Heart left ventricle (tissue), 16 donors: ENCODE measurements at regions not wholly inside any gene's neighbourhood (a gene's known extent, or its start where the extent isn't known, plus 50 kb on each side); places are given as distances from the start of the nearest gene placed in this dataset.
"Not testable (repeated sequence)": the region's sequence is repeated elsewhere in the genome, so short reads cannot be mapped to it uniquely, and the experiment has no call there.

Experiments used
- ATAC-seq, 4 donors: fragments of 200-7000 bp; cut with Tn5 transposase; one replicate each; pipeline ENCODE4 v1.9.1; 2020 to 2022; ENCODE audit warnings: moderate library complexity in 4 of 4, mild to moderate bottlenecking in 3 of 4, moderate number of reproducible peaks in 1 of 4
- DNase-seq, 5 donors: peaks; one replicate each; pipeline ENCODE4 v3.0.0-alpha.2; 2020
- H3K27ac ChIP-seq, 12 donors: fragments of 200-600 bp; sonication (generic) in 4 of 12; one replicate each; pipeline versions ENCODE4 v1.5.0 to v1.8.0; 2016 to 2022; ENCODE audit warnings: mild to moderate bottlenecking in 2 of 12
- H3K27me3 ChIP-seq, 9 donors: fragments of 200-600 bp; sonication (generic) in 2 of 9; one replicate each; pipeline versions ENCODE4 v1.5.1 to v1.8.0; 2016 to 2022; ENCODE audit warnings: mild to moderate bottlenecking in 3 of 9
- H3K36me3 ChIP-seq, 9 donors: fragments of 200-600 bp; sonication (generic) in 2 of 9; one replicate each; pipeline versions ENCODE4 v1.5.0 to v1.8.0; 2018 to 2022; ENCODE audit warnings: mild to moderate bottlenecking in 2 of 9
- H3K4me1 ChIP-seq, 12 donors: fragments of 200-600 bp; sonication (generic) in 4 of 12; one replicate each; pipeline versions ENCODE4 v1.5.0 to v1.8.0; 2016 to 2022; ENCODE audit warnings: mild to moderate bottlenecking in 3 of 12
- H3K4me3 ChIP-seq, 12 donors: fragments of 200-600 bp; sonication (generic) in 4 of 12; one replicate each; pipeline versions ENCODE4 v1.5.0 to v1.8.0; 2017 to 2022; ENCODE audit warnings: mild to moderate bottlenecking in 9 of 12, moderate library complexity in 4 of 12
- H3K9me3 ChIP-seq, 12 donors: fragments of 200-600 bp; sonication (generic) in 4 of 12; one replicate each; pipeline versions ENCODE4 v1.5.0 to v1.8.0; 2016 to 2022; ENCODE audit warnings: mild to moderate bottlenecking in 1 of 12
- POLR2A ChIP-seq, 2 donors: fragments of 450-650 bp; IDR thresholded peaks; one replicate each; pipeline ENCODE4 v1.6.1; 2017; ENCODE audit warnings: antibody characterized with exemption in 2 of 2, mild to moderate bottlenecking in 2 of 2, moderate library complexity in 2 of 2
- WGBS, 4 donors: extraction: QIAGEN DNeasy Blood & Tissue Kit in 2 of 4; methylation state at CpG; one replicate each; pipeline versions ENCODE4 v1.1.5 to v1.1.7; 2013 to 2018; 5-methylcytosine and 5-hydroxymethylcytosine counted together
- intact Hi-C, 10 donors: fragments of 100-400 bp; cut with DNase I; formaldehyde crosslinking; loops; one replicate each; pipeline versions ENCODE4 v1.11.1 to v1.14.2; 2022
- TF ChIP-seq, protein P1 (sequence below), 12 donors: fragments of 200-600 bp; sonication (generic) in 4 of 12; IDR thresholded peaks; one replicate each; pipeline versions ENCODE4 v1.5.0 to v1.8.0; 2018 to 2022; ENCODE audit warnings: antibody characterized with exemption in 12 of 12, mild to moderate bottlenecking in 5 of 12
- donor health status: ischemic (EF 13 %, LVEDD 7.1; RV severe dilation, severe dysfunction).
- donor health status: healthy with polysubstance abuse.
- donor health status: DM: no; HTN: yes; CAD: no.
- donor health status: DM: no; HTN: no; CAD: no.
- donor health status: ischemic (EF 25% LVEDD 6.9; RV normal size, moderate dysfunction).
- donor health status: ischemic (EF 25% LVEDD 5.7; RV mildly dilated, moderate dysfunction).
- donor health status: healthy.
- donor health status: DM: yes; HTN: yes; CAD: no.
- donor health status: ischemic (EF 35%, LVEDD 5.7; RV mildly dilated, moderate dysfunction).
- donor health status: nonischemic (EF 11% LVEDD 7.7; RV severe dilation, severe dysfunction).
- donor health status: DM: yes; HTN: yes; CAD: no.
- donor health status: PGD.
- donor health status: ischemic (EF 29% LVEDD 5.4; RV normal size, mild dysfunction).
- donor health status: nonischemic (EF 23%, LVEDD 6.1; RV moderate dilation, normal function).

GRCh38 chr15:96146726-96147125 lies 183.8 kb upstream of the NR2F2 start:
- no peak for DNase-seq
- no peak for ATAC-seq
- Histone ChIP-seq H3K4me1 (no peaks in the 10 kb centered on the region), H3K27ac (no peak overlapping the region), H3K9me3 (no peaks in the 10 kb centered on the region), H3K4me3 (no peak overlapping the region), H3K27me3 (no peaks in the 10 kb centered on the region), H3K36me3 (no peaks in the 10 kb centered on the region)
- intact Hi-C loops, result no loop called here
- TF ChIP-seq, protein P1, sequence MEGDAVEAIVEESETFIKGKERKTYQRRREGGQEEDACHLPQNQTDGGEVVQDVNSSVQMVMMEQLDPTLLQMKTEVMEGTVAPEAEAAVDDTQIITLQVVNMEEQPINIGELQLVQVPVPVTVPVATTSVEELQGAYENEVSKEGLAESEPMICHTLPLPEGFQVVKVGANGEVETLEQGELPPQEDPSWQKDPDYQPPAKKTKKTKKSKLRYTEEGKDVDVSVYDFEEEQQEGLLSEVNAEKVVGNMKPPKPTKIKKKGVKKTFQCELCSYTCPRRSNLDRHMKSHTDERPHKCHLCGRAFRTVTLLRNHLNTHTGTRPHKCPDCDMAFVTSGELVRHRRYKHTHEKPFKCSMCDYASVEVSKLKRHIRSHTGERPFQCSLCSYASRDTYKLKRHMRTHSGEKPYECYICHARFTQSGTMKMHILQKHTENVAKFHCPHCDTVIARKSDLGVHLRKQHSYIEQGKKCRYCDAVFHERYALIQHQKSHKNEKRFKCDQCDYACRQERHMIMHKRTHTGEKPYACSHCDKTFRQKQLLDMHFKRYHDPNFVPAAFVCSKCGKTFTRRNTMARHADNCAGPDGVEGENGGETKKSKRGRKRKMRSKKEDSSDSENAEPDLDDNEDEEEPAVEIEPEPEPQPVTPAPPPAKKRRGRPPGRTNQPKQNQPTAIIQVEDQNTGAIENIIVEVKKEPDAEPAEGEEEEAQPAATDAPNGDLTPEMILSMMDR (IDR thresholded peaks at IDR 0.05), result no peak
- TF ChIP-seq POLR2A (IDR thresholded peaks at IDR 0.05), result no peak
- WGBS, 4 donors, result 86 to 89% (median 87%) methylated on average over 6 of the region's 6 CpGs

DNA sequence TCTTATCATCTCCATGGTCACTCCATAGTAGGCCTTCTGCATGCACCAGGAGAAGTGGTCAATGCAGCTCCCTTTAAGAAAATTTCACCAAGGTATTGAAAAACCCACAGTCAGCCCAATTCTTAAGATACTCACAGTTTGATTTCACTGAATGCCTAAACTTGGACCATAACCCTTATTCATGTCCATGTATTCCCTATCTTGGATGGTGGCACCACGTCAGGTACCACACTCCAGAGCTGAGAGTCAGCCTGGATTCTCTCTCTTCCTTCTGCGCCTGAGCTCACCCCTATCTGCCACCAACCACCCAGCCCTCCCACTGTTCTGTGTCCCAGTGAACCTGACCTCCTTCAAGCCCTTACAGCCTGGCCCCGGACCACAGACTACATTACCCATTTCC lies 183.2 kb upstream of the NR2F2 start:
- ATAC-seq, result no peak
- no peaks in the 10 kb centered on the region for H3K36me3 ChIP-seq
- H3K27me3 ChIP-seq, result no peaks in the 10 kb centered on the region
- intact Hi-C loops, result no loop called here
- WGBS, 4 donors, result 96 to 97% (median 96%) methylated on average over 3 of the region's 3 CpGs
- no peak for TF ChIP-seq POLR2A (IDR thresholded peaks at IDR 0.05)
- TF ChIP-seq, protein P1 (IDR thresholded peaks at IDR 0.05), result no peak
- DNase-seq, result no peak
- no peaks in the 10 kb centered on the region for H3K4me1 ChIP-seq
- no peak overlapping the region for H3K27ac ChIP-seq
- no peaks in the 10 kb centered on the region for H3K9me3 ChIP-seq
- no peak overlapping the region for H3K4me3 ChIP-seq

GRCh38 chr15:96150254-96150653 lies 180.2 kb upstream of the NR2F2 start:
- DNase-seq, result no peak
- no peaks in the 10 kb centered on the region for H3K9me3 ChIP-seq
- intact Hi-C loops, result loop anchor here in 1 of 10 donors (10.0 kb wide), 1 partner anchor 55 kb away; no protein-coding TSS in a partner anchor
- no peaks in the 10 kb centered on the region for H3K4me1 ChIP-seq
- TF ChIP-seq, protein P1 (IDR thresholded peaks at IDR 0.05), result no peak
- no peak for TF ChIP-seq POLR2A (IDR thresholded peaks at IDR 0.05)
- no peaks in the 10 kb centered on the region for H3K27me3 ChIP-seq
- no peaks in the 10 kb centered on the region for H3K36me3 ChIP-seq
- 82 to 91% (median 86%) methylated on average over 7 of the region's 7 CpGs for WGBS, 4 donors
- no peak for ATAC-seq
- H3K4me3 ChIP-seq, result no peak overlapping the region
- H3K27ac ChIP-seq, result no peak overlapping the region

- WGBS, 4 donors, result 90 to 95% (median 93%) methylated on average over 8 of the region's 8 CpGs
- H3K27ac ChIP-seq, H3K9me3 ChIP-seq, ATAC-seq, DNase-seq, H3K4me1 ChIP-seq, H3K4me3 ChIP-seq, H3K36me3 ChIP-seq, H3K27me3 ChIP-seq: not testable (repeated sequence)
- intact Hi-C loops, result loop anchor here in 1 of 10 donors (10.0 kb wide), 1 partner anchor 57 kb away; no protein-coding TSS in a partner anchor
Measured at GRCh38 chr15:96151749-96152148, 178.8 kb upstream of the NR2F2 start.

DNA sequence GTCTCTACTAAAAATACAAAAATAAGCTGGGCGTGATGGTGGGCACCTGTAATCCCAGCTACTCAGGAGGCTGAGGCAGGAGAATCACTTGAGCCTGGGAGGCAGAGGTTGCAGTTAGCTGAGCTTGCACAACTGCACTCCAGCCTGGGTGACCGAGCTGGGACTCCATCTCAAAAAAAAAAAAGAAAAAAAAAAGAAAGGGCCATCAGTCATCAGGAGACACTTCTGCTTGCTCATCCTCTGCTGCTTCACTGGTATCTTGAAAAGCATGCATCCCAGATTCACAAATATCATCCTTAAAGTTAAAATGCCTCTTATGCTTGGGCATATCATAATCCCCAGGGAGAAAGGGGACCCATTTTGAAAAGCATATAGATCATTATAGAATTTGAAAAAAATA lies 176.6 kb upstream of the NR2F2 start:
- Histone ChIP-seq H3K4me3 (no peak overlapping the region), H3K36me3 (no peaks in the 10 kb centered on the region), H3K4me1 (peaks cover 0 to 11% (median 0%) of the 10 kb centered on the region in 12 donors), H3K9me3 (no peaks in the 10 kb centered on the region), H3K27ac (no peak overlapping the region), H3K27me3 (no peaks in the 10 kb centered on the region)
- intact Hi-C loops, result loop anchor here in 1 of 10 donors (10.0 kb wide), 1 partner anchor 59 kb away; no protein-coding TSS in a partner anchor
- DNase-seq, result no peak
- WGBS, 4 donors, result 88 to 96% (median 91%) methylated on average over 2 of the region's 2 CpGs
- TF ChIP-seq, protein P1 (IDR thresholded peaks at IDR 0.05), result no peak
- no peak for TF ChIP-seq POLR2A (IDR thresholded peaks at IDR 0.05)
- no peak for ATAC-seq
